ENCODE measurements at regions not wholly inside any gene's neighbourhood (a gene's known extent, or its start where the extent isn't known, plus 50 kb on each side); places are given as distances from the start of the nearest gene placed in this dataset.

- in situ Hi-C loops (cut with MboI; ENCODE audit: low sequenced_read_pairs, unreplicated experiment): no loop called here
- TF ChIP-seq, protein P1, sequence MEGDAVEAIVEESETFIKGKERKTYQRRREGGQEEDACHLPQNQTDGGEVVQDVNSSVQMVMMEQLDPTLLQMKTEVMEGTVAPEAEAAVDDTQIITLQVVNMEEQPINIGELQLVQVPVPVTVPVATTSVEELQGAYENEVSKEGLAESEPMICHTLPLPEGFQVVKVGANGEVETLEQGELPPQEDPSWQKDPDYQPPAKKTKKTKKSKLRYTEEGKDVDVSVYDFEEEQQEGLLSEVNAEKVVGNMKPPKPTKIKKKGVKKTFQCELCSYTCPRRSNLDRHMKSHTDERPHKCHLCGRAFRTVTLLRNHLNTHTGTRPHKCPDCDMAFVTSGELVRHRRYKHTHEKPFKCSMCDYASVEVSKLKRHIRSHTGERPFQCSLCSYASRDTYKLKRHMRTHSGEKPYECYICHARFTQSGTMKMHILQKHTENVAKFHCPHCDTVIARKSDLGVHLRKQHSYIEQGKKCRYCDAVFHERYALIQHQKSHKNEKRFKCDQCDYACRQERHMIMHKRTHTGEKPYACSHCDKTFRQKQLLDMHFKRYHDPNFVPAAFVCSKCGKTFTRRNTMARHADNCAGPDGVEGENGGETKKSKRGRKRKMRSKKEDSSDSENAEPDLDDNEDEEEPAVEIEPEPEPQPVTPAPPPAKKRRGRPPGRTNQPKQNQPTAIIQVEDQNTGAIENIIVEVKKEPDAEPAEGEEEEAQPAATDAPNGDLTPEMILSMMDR (IDR thresholded peaks at IDR 0.05; ENCODE audit: borderline replicate concordance, control extremely low read depth, extremely low read depth, insufficient read depth, missing control alignments): peak; percentile 70
- DNase-seq (ENCODE audit: low spot score): peak; percentile 34
Observed at GRCh38 chr10:111598433-111599059, 521.7 kb downstream of the ADRA2A start.

GRCh38 chr10:111599943-111600342, 523.1 kb downstream of the ADRA2A start:
- no peak for DNase-seq (ENCODE audit: low spot score)
- in situ Hi-C loops (cut with MboI; ENCODE audit: low sequenced_read_pairs, unreplicated experiment): no loop called here
- TF ChIP-seq, protein P1 (IDR thresholded peaks at IDR 0.05; ENCODE audit: borderline replicate concordance, control extremely low read depth, extremely low read depth, insufficient read depth, missing control alignments): no peak

- in situ Hi-C loops (cut with MboI; ENCODE audit: low sequenced_read_pairs, unreplicated experiment): no loop called here
Observed at GRCh38 chr10:111600772-111601171, 523.9 kb downstream of the ADRA2A start.

DNA sequence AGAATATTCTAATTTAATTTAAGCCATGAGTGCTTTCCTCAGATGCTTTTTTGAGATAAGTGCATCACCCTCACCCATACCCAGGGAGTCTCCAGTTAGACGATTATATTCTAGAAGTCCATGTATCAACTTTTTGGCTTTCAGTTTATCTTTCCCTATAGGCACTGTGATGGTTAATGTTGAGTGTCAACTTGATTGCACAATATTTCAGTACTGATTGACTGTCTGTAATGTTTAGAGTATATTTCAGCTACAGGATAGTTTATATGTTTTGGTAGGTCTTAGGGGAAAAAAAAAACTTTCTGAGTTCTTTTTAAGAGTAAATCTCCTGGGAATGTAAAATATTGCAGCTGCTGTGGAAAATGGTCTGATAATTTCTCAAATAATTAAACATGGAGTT, 535.4 kb downstream of the ADRA2A start:
- TF ChIP-seq, protein P1 (IDR thresholded peaks at IDR 0.05; ENCODE audit: borderline replicate concordance, control extremely low read depth, extremely low read depth, insufficient read depth, missing control alignments): no peak
- no peak for DNase-seq (ENCODE audit: low spot score)
- in situ Hi-C loops (cut with MboI; ENCODE audit: low sequenced_read_pairs, unreplicated experiment): no loop called here

More at GRCh38 chr10:111600772-111601171, 523.9 kb downstream of the ADRA2A start:
- TF ChIP-seq, protein P1 (IDR thresholded peaks at IDR 0.05; ENCODE audit: borderline replicate concordance, control extremely low read depth, extremely low read depth, insufficient read depth, missing control alignments): no peak
- no peak for DNase-seq (ENCODE audit: low spot score)

GRCh38 chr10:111634191-111634590, 549.4 kb downstream of the GPAM start:
- in situ Hi-C loops (cut with MboI; ENCODE audit: low sequenced_read_pairs, unreplicated experiment): no loop called here
- TF ChIP-seq, protein P1 (IDR thresholded peaks at IDR 0.05; ENCODE audit: borderline replicate concordance, control extremely low read depth, extremely low read depth, insufficient read depth, missing control alignments): no peak
- DNase-seq (ENCODE audit: low spot score): no peak

DNA sequence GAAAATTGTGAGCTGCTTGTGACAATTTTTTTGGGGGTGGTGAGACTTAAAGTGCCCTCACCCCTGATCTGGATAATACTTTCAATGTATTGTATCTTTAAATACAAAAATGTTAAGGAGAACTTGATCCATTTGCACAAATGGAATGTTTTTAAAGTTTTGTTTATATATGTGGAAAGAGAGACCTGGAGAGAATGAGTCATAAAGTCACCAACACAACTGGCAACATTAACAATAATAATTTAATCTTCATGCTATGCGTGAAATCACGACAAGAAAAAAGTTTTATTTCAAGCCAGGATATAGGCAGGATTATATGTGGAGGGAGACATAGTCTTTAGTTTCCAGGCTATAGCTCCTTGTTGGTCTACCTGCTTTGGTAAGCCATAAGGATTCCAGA, 537.5 kb downstream of the GPAM start:
- DNase-seq (ENCODE audit: low spot score): no peak
- in situ Hi-C loops (cut with MboI; ENCODE audit: low sequenced_read_pairs, unreplicated experiment): no loop called here
- TF ChIP-seq, protein P1 (IDR thresholded peaks at IDR 0.05; ENCODE audit: borderline replicate concordance, control extremely low read depth, extremely low read depth, insufficient read depth, missing control alignments): no peak

All from GM13976 (cell line).